SHP77 (cell line): ENCODE measurements at regions not wholly inside any gene's neighbourhood (a gene's known extent, or its start where the extent isn't known, plus 50 kb on each side); places are given as distances from the start of the nearest gene placed in this dataset.
"Not testable (repeated sequence)": the region's sequence is repeated elsewhere in the genome, so short reads cannot be mapped to it uniquely, and the experiment has no call there.

Experiments
- DNase-seq, 2 experiments: peaks; one replicate each; lab custom pipeline; 2025; lab: John Stamatoyannopoulos, UW

DNA sequence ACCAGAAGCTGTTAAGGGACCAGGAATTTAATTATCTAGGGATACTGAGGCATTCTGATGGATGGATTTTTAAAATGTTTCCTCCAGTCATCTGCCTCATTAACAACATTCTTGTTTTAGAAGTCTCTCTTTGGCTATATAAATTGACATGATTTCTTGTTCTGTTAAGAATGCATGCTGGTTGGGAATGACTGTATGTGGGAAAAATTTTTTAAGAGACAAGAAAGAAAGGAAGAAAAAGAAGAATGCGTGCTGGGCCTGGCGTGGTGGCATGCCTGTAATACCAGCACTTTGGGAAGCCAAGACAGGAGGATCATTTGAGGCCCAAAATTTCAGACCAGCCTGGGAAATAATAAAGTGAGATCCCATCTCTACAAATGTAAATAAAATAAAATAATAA, 203.6 kb downstream of the GJA1 start:
- no peak for DNase-seq

DNA sequence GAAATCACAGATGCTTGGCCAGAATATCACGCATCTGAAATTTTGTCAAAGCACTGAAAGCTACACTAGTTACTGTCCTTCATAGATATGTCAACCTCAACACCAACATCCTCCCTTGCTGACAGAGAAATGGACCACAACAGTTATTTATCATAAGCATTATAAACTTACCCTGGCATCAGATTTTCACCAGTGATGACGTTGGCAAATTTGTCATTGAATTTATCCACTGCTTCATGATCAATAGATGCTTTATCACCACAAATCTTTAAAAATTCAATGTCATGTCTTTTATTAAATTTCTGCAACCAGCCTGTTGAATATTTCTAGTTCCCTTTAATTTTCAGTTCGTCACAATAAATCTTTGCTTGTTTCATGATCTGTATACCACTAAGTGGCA, 205.7 kb downstream of the GJA1 start:
- DNase-seq = no peak

DNA sequence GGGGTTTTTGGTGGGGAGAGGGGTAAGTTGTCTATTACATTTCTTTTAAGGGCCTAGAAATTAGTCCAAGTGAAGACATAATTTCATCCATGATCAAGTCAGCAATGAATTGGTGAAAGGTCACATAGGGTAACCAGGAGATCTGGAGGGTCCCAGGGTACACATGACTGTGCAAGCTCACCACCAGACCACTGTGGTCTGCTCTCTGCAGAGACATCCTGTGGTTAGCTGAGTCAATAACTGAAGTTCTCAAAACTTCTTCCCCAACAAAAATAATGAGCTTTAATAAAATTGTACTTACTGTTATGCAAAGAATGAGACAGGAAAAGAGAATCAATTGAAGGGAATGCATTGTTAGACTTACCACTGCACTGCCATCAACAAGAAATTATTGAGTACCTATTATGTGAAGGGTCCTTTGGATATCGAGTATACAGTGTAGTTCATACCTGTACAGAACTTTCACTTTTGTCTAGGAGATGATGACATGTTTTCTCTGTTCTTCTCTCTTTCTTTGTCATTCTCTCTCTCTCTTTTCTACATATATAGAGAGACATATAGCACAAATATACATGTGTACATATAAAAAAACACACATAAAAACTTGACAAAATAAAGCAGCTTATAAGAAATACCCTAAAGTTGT, 209.8 kb downstream of the GJA1 start:
- DNase-seq = no peak

DNA sequence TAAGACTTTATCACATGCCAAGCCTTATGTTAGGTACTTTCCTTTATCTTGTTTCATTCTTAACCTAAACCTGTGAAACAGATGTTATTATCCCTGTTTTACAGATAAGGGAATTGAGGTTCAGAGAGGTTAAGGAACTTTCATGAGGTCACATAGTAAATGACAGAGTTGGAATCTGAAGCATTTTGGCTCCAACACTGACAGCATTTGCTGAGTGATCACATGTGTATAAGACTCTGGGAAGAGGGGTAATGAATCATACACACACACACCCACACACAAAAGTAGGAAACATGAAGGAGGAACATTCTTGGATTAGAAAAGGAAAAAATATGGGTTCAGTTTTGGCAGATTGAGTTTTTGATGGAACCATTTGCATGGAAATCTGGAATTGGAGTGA, 212.5 kb downstream of the GJA1 start:
- DNase-seq = no peak

DNA sequence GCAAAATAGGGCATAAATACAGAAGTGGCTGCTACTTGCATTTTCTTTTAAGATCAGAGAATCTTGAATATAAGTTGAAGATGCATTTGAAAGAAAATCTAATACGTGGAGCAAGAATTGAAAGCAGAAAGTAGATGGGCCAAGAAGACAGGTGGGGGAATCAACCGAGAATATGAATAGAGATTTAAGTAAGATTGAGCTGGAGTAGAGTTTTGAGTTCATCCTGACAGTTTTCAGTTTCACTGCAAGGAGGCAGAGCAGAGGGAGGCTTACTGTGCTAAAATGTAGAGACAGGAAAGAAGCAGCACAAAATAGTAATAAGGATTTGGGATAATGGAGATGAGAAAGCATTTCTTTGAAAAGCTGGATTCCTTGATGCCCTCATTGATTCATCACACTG, 214.5 kb downstream of the GJA1 start:
- DNase-seq = no peak

DNA sequence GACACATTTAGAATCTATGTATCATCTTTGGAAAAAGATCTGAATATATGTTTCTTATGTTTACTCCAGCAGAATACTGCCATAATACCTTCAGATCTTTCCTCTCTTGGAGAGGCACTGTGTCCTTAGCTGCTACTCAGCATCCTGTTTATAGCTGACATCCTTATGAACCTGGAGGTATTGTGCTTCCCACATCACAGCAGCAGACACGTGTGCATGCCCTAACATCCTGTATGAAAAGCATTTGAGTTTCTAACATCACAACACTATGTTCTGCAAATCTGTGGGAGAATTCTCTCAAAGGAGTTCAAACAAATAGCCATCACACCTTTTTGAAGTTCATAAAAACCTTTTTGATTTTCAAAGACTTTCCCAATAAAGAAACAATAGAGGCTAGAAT, 216.0 kb downstream of the GJA1 start:
- DNase-seq = no peak

DNA sequence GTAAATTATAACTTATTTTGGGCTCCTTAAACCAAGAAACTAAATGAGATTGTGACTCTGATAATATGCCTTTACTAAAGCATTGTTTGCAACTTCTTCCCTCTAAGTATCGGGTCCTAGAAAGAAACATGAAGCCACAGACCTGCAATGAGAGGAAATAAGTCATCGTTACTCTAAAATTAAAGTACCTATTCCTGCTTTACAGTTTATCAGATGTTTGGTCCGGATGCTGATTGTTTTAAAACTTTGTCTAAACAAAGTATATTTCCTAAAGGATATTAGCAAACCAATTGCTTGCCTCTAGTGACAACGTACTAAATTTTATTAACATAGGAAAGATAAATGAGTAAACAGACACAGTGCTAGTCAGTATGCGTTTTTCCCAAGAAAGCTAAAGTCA, 216.8 kb downstream of the GJA1 start:
- no peak for DNase-seq

DNA sequence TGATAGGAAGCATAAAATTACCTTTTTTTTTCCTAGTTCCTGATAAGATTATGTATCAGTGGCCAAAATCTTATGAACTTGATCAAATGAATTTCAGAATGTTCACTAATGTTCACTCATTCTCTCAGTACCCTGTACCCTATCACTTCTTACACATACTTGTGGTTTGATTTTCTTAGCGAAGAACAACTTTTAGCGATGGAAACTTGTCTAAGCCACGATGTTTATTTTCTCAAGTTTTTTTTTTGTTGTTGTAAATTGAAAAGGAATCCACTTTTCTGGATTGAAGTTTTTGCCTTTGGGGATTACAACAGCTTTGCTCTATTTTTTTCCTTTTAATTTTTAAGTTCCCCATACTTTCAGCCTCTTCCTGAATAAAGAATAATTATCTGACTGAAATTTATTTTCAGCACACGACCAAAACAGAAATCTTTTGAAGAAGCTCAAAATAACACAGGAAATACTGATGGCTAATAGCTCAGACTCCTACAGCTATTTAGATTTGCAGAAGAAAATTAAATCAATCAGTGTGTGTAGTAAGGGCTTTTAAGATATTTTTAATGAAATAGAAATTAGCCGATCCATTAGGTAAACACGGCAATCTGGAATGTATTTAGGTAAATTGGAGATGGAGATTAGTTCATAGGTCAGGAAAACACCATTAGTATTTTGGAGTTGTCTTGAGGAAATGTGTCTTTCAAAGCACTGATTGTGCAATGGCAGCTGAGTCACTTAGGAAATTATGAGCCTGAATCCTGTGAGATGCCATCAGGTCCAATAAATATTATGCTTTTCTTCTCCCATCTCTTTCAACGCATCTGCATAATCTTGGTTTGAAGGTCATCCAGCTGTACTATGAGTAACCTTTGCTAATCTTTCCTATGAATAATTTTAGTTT, 217.5 kb downstream of the GJA1 start:
- no peak for DNase-seq

DNA sequence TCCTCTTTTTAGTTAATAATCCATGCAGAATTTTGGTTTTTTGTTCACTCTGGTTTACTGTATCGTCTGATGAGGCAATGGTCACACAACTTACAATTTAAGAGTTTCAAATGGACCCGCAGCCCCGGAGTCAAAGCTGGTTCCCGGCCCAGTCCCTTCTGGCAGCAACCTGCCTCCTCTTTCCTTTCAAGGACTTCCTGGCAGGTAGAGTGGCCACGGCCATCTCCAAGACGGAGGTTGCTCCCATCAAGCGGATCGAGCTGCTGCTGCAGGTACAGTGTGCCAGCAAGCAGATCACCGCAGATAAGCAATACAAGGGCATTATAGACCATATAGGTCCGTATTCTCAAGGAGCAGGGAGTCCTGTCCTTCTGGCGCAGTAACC, 218.2 kb downstream of the GJA1 start:
- DNase-seq = no peak

DNA sequence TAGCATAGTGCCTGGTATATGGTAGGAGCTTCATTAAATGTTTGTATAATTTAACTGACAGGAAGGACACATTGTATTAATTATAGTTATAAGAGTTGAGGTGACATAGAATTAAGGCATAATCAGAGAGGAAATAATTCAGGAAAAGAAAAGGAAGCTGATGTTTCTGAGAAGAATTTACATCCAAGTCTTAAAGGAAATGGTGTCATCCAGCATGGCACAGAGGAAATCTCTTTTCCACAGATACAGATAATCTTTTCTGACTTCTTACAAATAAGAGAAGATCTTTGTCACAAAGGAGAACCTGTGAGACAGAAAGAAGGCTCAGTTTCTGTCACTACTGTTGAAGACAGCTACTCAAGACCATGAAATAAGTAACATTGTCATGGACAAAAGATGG, 222.5 kb downstream of the GJA1 start:
- DNase-seq = no peak

DNA sequence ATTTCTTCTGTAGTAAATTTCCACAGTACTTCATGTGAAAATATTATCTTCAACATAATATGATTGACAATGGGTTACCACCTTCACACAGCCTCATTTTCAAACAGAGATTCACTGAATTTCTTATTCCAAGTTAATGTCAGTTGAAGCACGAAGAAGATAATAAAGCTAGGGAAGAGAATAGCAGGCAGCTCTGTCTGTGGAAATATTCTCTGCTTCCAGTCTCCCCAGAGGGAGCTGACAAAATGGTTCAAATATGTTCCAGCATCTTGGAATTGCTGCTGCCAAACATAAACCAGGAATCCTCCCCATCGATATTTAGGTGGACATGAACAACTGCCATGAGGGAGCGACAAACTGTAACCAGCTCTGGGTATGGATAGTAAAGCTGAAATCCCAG, 224.8 kb downstream of the GJA1 start:
- no peak for DNase-seq

DNA sequence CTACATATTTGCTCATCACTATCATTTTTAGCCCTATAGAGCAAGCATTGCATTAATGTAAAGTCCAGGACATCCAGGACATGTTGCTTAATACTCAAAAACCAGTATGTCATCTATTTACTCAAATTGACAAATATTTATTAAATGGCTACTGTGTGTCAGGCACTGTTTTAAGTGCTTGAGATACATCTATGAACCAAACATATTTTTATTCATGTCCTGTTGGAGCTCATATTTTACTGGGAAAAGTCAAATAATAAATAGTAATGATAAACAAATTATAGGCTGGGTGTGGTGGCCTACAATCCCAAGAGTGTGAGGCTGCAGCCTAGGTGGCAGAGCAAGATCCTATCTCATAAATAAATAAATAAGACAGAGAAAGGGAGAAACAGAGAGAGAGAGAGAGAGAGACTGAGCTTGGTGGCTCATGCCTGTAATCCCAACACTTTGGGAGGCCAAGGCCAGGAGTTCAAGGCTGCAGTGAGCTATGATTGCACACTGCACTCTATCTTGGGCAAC, 227.9 kb downstream of the GJA1 start:
- no peak for DNase-seq

DNA sequence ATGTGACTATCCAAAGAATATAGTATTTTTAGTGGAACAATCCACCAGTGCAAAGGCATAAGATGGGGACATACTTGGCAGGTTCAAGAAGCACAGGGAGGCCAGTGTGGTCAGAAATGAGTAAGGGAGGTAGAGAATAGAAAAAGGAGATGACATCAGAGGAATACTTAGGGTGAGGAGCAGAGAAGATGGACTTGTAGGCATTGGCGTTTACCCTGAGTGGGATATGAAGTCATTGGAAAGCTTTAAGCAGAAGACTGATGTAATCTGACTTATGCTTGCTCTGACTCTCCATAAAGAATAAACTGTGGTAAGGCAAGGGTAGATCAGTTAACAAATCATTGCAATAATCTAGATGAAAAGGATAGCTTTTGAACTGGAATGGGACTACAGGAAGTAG, 228.7 kb downstream of the GJA1 start:
- no peak for DNase-seq

DNA sequence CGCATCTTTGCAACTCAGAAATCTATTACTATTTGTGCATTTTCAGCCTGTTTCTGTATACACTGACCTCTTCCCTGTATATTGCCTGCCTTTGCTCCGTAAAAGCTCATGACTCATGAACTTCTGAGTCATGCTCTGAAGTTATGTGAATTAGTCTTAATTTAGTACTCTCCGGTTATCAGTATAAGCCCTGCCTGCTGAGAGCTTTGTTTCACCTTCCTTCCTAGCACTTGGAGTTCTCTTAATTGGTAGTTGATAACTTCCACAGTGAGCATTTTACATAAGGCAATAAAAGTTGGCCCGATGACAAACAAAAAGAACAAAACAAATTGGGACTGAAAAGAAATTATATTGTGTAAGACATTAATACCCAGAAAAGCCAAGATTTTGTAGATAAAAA, 231.4 kb downstream of the GJA1 start:
- DNase-seq = no peak

DNA sequence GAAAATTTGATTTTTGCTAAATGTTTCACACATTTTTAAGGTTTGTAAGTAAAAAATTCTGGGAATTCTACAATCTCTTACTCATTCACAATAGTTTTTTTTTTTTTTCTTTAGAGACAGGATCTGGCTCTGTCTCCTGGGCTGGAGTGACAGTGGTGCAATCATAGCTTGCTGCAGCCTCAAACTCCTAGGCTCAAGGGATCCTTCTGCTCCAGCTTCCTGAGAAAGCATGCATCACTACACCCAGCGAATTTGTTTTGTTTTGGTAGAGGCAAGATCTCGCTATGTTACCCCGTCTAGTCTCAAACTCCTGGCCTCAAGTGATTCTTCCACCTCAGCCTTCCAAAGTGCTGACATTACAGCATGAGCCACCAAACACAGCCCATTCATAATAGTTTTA, 232.8 kb downstream of the GJA1 start:
- DNase-seq = no peak

DNA sequence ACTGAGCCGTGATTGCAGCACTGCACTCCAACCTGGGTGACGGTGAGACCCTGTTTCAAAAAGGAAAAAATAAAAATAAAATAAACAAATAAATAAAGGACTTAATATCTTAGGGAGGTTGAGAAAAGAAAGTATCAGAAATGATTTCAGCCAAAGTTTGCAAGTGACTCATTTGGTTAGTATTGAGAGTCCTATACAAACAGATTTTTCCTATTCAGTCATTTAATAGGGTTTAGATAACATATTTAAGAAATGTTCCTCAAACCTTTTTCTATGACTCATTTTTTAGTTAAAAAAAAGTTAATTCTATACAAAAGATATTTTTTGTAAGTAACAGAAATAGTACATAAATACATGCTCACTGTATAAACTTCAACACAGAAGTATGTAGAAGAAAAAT, 235.1 kb downstream of the GJA1 start:
- DNase-seq = no peak

DNA sequence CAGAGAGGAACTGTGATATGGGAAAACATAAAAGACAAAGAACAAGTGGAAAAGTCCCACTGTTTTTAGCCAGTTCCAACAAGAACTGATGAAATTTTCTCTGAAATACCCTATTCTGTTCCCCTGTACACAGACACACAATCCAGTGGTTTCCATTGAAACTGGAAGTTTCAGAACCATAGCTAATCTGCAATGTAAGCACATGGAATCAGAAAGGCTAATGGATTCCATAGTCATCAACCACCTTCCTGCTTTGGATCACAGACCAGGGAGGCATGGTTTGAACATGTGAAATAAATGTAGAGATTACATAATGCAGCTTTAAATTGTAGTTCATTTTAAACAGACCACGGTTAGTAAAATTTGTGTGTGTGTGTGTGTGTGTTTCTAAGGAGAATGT, 242.1 kb downstream of the GJA1 start:
- DNase-seq = no peak

DNA sequence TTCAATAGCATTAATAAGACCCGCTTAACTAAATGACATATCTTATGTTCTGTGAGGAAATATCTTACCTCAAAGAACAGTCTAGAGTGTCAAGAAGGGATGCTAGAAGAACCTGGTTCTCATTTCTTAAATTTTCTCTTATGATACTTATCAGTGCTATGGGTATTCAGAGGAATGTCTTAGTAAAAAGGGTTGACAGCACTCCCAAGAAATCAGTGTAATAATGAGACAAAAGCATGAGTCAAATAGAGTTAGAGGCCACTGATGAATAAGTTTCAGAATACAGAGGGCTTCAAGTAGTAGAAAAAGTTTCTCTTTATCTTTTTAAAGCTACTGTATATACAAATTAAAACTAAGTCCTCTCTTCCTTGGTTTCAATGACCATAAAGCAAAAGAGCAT, 242.8 kb downstream of the GJA1 start:
- no peak for DNase-seq

DNA sequence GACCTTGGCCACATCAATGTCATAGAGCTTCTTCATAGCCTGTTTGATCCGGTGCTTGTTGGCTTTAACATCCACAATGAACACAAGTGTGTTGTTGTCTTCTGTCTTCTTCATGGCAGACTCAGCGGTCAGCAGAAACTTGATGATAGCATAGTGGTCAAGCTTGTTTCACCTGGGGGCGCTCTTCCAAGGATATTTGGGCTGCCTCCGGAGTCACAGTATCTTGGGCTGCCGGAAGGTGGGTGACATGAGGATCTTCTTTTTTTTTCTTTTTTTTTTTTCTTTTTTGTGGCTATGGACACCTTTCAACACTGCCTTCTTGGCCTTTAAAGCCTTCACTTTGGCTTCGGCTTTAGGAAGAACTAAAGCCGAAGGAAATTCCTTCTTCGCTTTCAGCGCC, 244.6 kb downstream of the GJA1 start:
- DNase-seq = no peak

DNA sequence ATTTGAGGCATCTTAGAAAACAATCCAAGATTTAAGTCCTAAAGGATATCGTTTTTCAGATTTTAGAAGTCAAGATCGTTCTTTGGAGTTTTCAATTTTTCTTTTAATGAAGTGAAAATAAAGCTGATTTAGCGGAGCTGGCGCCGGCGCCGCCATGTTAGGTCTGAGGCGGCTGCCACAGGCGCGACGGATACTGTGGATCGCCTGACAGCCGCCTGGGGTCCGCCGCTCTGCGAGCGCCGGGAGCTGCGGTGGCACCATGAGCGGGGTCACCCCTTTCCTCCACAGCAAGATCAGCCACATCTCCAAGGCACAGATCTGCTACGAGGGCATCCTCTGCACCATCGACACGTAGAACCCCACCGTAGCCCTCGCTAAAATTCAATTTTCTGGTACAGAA, 247.2 kb downstream of the GJA1 start:
- no peak for DNase-seq

DNA sequence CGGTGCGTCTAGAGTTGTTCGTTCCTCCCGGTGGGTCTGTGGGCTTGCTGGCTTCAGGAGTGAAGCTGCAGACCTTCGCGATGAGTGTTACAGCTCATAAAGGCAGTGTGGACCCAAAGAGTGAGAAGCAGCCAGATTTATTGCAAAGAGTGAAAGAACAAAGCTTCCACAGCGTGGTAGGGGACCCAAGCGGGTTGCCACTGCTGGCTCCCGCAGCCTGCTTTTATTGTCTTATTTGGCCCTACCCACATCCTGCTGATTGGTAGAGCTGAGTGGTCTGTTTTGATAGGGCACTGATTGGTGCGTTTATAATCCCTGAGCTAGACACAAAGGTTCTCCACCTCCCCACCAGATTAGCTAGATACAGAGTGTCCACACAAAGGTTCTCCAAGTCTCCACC, 250.4 kb downstream of the GJA1 start:
- DNase-seq = not testable (repeated sequence)

DNA sequence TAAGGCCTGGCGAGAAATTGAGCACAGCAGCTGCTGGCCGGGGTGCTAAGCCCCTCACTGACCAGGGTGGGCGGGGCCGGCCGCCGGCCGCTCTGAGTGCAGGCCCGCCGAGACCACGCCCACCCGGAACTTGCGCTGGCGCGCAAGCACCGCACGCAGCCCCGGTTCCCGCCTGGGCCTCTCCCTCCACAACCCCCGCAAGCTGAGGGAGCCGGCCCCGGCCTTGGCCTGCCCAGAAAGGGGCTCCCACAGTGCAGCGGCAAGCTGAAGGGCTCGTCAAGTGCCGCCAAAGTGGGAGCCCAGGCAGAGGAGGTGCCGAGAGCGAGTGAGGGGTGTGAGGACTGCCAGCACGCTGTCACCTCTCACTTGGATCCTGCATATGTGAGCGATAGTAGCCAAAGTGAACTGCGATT, 251.2 kb downstream of the GJA1 start:
- peak; percentile 45 to 73 for DNase-seq

DNA sequence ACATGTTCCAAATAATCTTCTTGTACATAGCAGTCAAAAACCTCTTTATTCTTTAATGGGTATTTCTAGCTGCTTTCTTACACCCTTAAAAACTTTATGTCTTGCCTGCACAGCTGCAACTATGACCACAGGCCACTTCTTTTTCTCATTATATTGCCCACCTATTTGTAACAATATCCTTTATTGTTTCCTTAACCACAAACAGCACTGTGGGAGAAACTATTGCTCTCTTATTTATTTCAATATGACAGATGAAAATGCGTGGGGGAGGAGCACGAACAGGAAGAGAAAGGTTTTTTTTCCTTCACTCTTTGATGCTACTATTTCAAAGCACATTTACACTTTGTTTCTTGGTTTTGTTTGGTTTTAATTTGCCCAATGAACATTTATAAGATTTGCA, 253.5 kb downstream of the GJA1 start:
- no peak for DNase-seq

DNA sequence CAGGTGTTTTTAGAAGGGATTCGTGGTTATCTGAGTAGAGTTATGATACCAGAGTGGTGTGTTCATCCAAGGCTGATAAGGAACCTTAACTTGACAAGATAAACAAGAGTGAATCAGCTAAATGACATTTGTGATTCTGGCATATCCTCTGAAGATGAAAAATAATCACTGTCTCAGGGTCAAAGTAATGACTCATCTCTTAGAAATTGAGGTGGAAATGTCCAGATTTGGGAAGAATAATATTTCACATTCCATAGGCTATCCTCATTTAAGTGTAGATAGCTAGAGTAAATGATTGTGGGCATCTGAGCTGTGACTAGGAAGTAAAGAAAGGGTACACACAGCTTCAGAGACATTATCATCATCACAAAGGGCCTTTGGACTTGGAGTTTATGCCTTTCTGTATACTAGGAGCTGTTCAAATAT, 255.7 kb downstream of the GJA1 start:
- no peak for DNase-seq
